Endodermal cell (in vitro differentiated cells): ENCODE measurements at regions not wholly inside any gene's neighbourhood (a gene's known extent, or its start where the extent isn't known, plus 50 kb on each side); places are given as distances from the start of the nearest gene placed in this dataset.

Experiments
- DNase-seq: peaks from one replicate; pipeline ENCODE4 v3.0.0-alpha.2; 2017
- H3K27ac ChIP-seq: 2 replicates; pipeline ENCODE4 v1.5.1; 2013; ENCODE audit warnings: mild to moderate bottlenecking, low read depth, low read length, moderate library complexity
- H3K27me3 ChIP-seq: 2 replicates; pipeline ENCODE4 v1.6.1; 2013; ENCODE audit warnings: mild to moderate bottlenecking, low read length, moderate library complexity; ENCODE audit not compliant: insufficient read depth, control insufficient read depth, poor library complexity, severe bottlenecking
- H3K36me3 ChIP-seq: 2 replicates; pipeline ENCODE4 v1.7.0; 2013; ENCODE audit warnings: mild to moderate bottlenecking, low read length, moderate library complexity; ENCODE audit not compliant: control insufficient read depth, insufficient read depth
- H3K4me1 ChIP-seq: one replicate; pipeline ENCODE4 v1.7.0; 2013; ENCODE audit warnings: low read length; ENCODE audit not compliant: control insufficient read depth, insufficient read depth
- H3K4me3 ChIP-seq: 2 replicates; pipeline ENCODE4 v1.5.1; 2013; ENCODE audit warnings: mild to moderate bottlenecking, low read length, moderate library complexity
- H3K9ac ChIP-seq: 2 replicates; pipeline ENCODE4 v1.6.1; 2013; ENCODE audit warnings: mild to moderate bottlenecking, low read length, moderate library complexity; ENCODE audit not compliant: poor library complexity, severe bottlenecking; ENCODE audit errors: extremely low read depth
- H3K9me3 ChIP-seq: 2 replicates; pipeline ENCODE4 v1.6.1; 2013; ENCODE audit warnings: mild to moderate bottlenecking, low read length, moderate library complexity; ENCODE audit not compliant: control insufficient read depth
- H3K27ac Mint-ChIP-seq: 2 replicates; pipeline ENCODE4 v1.8.0; 2020; ENCODE audit warnings: mixed read lengths
- H3K27me3 Mint-ChIP-seq: 2 replicates; pipeline ENCODE4 v1.8.0; 2021; ENCODE audit warnings: mild to moderate bottlenecking, mixed read lengths; ENCODE audit not compliant: insufficient read depth
- H3K36me3 Mint-ChIP-seq: 2 replicates; pipeline ENCODE4 v1.8.0; 2020; ENCODE audit warnings: low read depth, mixed read lengths
- H3K4me1 Mint-ChIP-seq: 2 replicates; pipeline ENCODE4 v1.8.0; 2020; ENCODE audit warnings: mixed read lengths
- H3K4me3 Mint-ChIP-seq: 2 replicates; pipeline ENCODE4 v1.8.0; 2020; ENCODE audit warnings: mild to moderate bottlenecking, moderate library complexity, mixed read lengths
- H3K9me3 Mint-ChIP-seq: 2 replicates; pipeline ENCODE4 v1.8.0; 2020; ENCODE audit warnings: mild to moderate bottlenecking, mixed read lengths
- CTCF ChIP-seq: fragments of 200-600 bp; sonication (generic); conservative IDR thresholded peaks from 2 replicates; pipeline ENCODE4 v1.5.0; 2021; ENCODE audit warnings: antibody characterized with exemption, mild to moderate bottlenecking
- WGBS, 2 experiments: methylation state at CpG; one replicate each; pipeline versions ENCODE4 v1.1.5 to v1.1.7; 2013; ENCODE audit warnings: missing lambda C conversion rate in 2 of 2, mixed read lengths in 1 of 2; ENCODE audit not compliant: insufficient coverage in 1 of 2, insufficient read length in 1 of 2; 5-methylcytosine and 5-hydroxymethylcytosine counted together

DNA sequence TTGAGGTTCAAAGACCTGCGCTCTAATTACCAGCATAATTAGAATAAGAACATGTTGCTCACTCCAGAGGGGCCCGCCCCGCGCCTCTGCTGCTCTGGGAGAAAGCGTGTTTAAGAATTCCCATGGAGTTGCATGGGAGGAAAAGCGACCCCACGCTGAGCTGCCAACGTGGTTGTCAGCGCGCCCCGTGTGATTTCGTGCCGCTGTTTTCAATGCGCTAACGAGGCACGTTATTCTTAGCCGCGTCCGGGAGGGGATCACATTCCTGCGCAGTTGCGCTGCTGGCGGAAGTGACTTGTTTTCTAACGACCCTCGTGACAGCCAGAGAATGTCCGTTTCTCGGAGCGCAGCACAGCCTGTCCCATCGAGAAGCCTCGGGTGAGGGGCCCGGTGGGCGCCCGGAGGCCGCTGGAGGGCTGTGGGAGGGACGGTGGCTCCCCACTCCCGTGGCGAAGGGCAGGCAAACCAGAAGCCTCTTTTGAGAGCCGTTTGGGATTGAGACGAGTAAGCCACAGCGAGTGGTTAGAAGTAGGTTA is 173.8 kb upstream of the SOX1 start:
- Mint-ChIP-seq H3K4me1 (peaks cover 7% of the 10 kb centered on the region), H3K9me3 (no peaks in the 10 kb centered on the region), H3K36me3 (no peaks in the 10 kb centered on the region), H3K4me3 (peak overlapping the region; percentile 64), H3K27ac (peak overlapping the region; percentile 84), H3K27me3 (peaks cover 66% of the 10 kb centered on the region)
- peaks cover 48% of the 10 kb centered on the region for H3K27me3 ChIP-seq
- peak overlapping the region; percentile 83 for H3K27ac ChIP-seq
- no peaks in the 10 kb centered on the region for H3K9me3 ChIP-seq
- H3K36me3 ChIP-seq = no peaks in the 10 kb centered on the region
- peak overlapping the region; percentile 56 for H3K9ac ChIP-seq
- H3K4me1 ChIP-seq = no peaks in the 10 kb centered on the region
- DNase-seq = peak; percentile 97
- WGBS, 2 experiments = 1% methylated on average over 26 to 39 of the region's 39 CpGs
- TF ChIP-seq CTCF = no peak
- H3K4me3 ChIP-seq = peak overlapping the region; percentile 83

DNA sequence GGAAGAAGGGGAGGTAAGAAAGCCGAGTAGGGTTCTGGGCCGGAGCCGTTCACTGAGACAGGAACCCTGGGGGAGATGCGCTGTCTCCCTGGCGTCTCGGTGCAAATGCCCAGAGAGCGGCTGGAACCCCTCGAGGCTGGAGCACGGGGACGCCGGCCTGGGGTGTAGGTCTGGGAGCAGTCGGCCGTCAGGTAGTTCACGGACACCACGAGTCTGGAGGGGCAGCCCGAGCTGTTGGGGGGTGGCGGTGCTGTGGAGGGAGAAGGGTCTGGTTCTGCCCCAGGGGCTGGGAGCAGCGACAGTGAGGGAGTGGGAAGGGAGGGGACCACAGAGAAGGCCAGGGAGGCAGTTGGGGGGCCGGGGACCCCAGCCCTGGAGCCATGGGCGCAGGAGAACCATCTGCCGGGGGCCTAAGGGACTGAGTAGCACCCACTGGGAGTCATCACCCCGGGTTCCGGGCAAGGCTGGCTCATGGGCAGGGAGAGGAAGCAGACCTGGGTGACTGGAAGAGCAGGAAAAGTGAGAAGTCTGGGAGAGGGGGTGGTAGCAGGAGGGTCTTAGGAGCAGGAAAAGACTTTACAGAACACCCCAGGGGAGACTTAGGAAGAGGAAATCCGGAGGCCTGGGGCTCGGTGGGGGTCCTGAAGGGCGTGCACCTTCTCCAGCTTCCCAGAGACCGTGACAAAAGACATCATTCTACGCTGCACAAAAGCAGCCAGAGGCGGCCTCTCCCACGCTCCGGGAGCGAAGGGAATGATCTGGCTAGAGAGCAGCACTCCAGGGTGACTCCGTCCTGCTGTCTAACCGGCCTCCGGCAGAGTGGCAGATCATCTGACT is 173.1 kb upstream of the SOX1 start:
- Mint-ChIP-seq H3K36me3 (no peaks in the 10 kb centered on the region), H3K27ac (no peak overlapping the region), H3K27me3 (peaks cover 66% of the 10 kb centered on the region), H3K9me3 (no peaks in the 10 kb centered on the region), H3K4me1 (peaks cover 7% of the 10 kb centered on the region), H3K4me3 (peak overlapping the region; percentile 64)
- no peak for TF ChIP-seq CTCF
- peak; percentile 83 for DNase-seq
- WGBS, 2 experiments = 9 to 24% methylated on average over 17 to 35 of the region's 35 CpGs
- Histone ChIP-seq H3K9me3 (no peaks in the 10 kb centered on the region), H3K9ac (peak overlapping the region; percentile 56), H3K4me1 (no peaks in the 10 kb centered on the region), H3K4me3 (peak overlapping the region; percentile 83), H3K27me3 (peaks cover 48% of the 10 kb centered on the region), H3K27ac (peak overlapping the region; percentile 83), H3K36me3 (no peaks in the 10 kb centered on the region)

DNA sequence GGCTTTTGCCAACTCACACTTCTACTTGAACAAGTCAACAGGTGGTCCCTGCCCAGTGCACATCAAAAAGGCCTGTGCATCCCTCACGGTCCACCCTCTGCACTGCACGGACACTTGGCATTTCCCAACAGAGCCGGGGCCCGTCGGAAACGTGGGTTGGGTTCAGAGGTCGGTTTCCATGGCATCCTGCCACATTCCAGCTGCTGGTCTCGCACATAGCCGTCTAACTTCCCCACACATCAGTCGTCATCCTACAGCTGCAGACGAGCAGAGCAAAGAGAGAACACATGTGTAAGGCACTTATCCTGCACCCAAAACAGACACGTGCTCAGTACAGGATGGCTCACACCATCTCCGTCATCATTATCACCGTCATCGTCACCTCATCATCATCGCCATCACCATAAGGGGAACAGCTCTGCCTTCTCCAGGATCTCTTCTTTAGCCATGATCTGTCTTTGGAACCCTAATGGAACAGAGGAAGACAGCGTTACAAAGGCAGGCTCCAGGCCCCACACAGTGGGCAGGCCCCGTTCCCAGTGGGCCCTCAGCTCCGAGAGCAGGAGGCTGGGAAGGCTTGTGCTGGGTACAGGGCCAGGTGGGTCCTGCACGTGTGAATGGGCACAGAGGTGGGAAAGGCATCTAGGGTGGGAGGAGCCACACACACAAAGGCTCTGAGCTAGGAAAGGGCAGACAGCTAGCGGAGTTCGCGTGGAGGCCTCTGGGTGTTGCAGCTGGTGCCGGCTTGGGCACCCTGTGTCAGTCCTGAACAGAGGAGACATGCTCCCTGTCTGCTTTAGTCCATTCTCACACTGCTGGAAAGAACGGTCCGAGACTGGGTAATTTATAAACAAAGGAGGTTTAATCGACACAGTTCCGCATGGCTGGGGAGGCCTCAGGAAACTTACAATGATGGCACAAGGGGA is 170.8 kb upstream of the SOX1 start:
- H3K4me3 Mint-ChIP-seq = no peak overlapping the region
- no peak overlapping the region for H3K27ac Mint-ChIP-seq
- peaks cover 38% of the 10 kb centered on the region for H3K27me3 ChIP-seq
- no peak overlapping the region for H3K27ac ChIP-seq
- H3K4me1 Mint-ChIP-seq = peaks cover 7% of the 10 kb centered on the region
- H3K36me3 Mint-ChIP-seq = no peaks in the 10 kb centered on the region
- peak; percentile 63 for DNase-seq
- no peaks in the 10 kb centered on the region for H3K9me3 ChIP-seq
- H3K36me3 ChIP-seq = no peaks in the 10 kb centered on the region
- peaks cover 55% of the 10 kb centered on the region for H3K27me3 Mint-ChIP-seq
- H3K9me3 Mint-ChIP-seq = no peaks in the 10 kb centered on the region
- TF ChIP-seq CTCF = no peak
- H3K4me1 ChIP-seq = no peaks in the 10 kb centered on the region
- no peak overlapping the region for H3K4me3 ChIP-seq
- 80 to 81% methylated on average over 27 to 28 of the region's 28 CpGs for WGBS, 2 experiments
- H3K9ac ChIP-seq = no peak overlapping the region
